Mucosa of rectum (tissue), 2 donors: ENCODE measurements at regions not wholly inside any gene's neighbourhood (a gene's known extent, or its start where the extent isn't known, plus 50 kb on each side); places are given as distances from the start of the nearest gene placed in this dataset.
"Not testable (repeated sequence)": the region's sequence is repeated elsewhere in the genome, so short reads cannot be mapped to it uniquely, and the experiment has no call there.

Experiments
- H3K27ac ChIP-seq, 2 donors: one replicate each; pipeline ENCODE4 v1.7.0; 2013; ENCODE audit warnings: inconsistent platforms in 2 of 2, low read depth in 2 of 2, low read length in 2 of 2
- H3K27me3 ChIP-seq, 2 donors: one replicate each; pipeline ENCODE4 v1.7.0; 2013; ENCODE audit warnings: low read length in 2 of 2; ENCODE audit not compliant: control insufficient read depth in 2 of 2, insufficient read depth in 2 of 2
- H3K36me3 ChIP-seq, 2 donors: one replicate each; pipeline ENCODE4 v1.7.0; 2013; ENCODE audit warnings: low read length in 2 of 2; ENCODE audit not compliant: control insufficient read depth in 2 of 2, insufficient read depth in 2 of 2
- H3K4me1 ChIP-seq, 2 donors: one replicate each; pipeline ENCODE4 v1.7.0; 2013; ENCODE audit warnings: low read length in 2 of 2, mild to moderate bottlenecking in 1 of 2; ENCODE audit not compliant: control insufficient read depth in 2 of 2, insufficient read depth in 2 of 2
- H3K4me3 ChIP-seq, 2 donors: one replicate each; pipeline ENCODE4 v1.7.0; 2013; ENCODE audit warnings: low read length in 2 of 2
- H3K9ac ChIP-seq, 2 donors: one replicate each; pipeline ENCODE4 v1.7.0; 2013; ENCODE audit warnings: low read length in 2 of 2, low read depth in 1 of 2, mild to moderate bottlenecking in 1 of 2
- H3K9me3 ChIP-seq, 2 donors: one replicate each; pipeline ENCODE4 v1.7.0; 2013; ENCODE audit warnings: low read length in 2 of 2; ENCODE audit not compliant: control insufficient read depth in 2 of 2
- donor health status: healthy.
- donor health status: Normal muscosa, but diverticular disease.

DNA sequence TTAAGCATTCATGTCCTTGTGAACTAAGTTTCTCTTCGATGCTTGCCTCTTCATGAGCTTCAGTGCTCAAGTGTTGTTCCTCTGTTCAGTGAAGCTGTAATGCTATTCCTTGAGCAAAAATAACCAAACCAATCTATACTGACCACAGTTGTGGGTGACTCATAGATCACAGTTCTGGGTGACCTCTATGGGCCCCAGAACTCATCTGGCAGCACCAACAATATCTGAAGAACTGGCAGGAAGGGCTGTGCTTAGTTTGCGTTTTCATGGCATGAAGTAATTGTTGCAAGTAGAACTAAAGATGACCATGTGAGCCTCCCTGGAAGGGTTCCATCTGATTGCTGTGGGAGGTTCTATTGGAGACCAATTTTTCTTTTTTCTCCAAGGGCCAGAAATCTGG, 106.2 kb downstream of the CCNG2 start:
- H3K4me1 ChIP-seq: no peaks in the 10 kb centered on the region
- no peaks in the 10 kb centered on the region for H3K36me3 ChIP-seq

DNA sequence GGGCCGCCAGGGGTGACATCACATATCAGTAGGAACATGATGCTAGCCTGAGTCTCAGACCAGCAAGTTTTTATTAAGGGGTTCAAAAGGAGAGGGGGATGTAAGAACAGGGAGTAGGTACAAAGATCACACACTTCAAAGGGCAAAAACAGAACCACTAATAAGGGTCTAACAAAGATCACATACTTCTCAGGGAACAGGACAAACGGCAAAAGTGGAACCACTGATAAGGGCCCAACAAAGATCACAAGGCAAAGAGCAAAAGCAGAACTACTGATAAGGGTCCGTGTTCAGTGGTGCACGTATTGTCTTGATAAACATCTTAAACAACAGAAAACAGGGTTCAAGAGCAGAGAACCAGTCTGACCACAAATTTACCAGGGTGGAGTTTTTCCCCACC, 107.0 kb downstream of the CCNG2 start:
- H3K36me3 ChIP-seq, H3K4me1 ChIP-seq, H3K9ac ChIP-seq, H3K4me3 ChIP-seq, H3K27me3 ChIP-seq, H3K27ac ChIP-seq, H3K9me3 ChIP-seq: not testable (repeated sequence)

More for the DNA sequence above, 106.2 kb downstream of the CCNG2 start:
- H3K9me3 ChIP-seq: no peaks in the 10 kb centered on the region
- H3K9ac ChIP-seq: no peak overlapping the region
- no peak overlapping the region for H3K27ac ChIP-seq
- H3K4me3 ChIP-seq: no peak overlapping the region
- peaks cover 0 to 2% of the 10 kb centered on the region in 2 donors for H3K27me3 ChIP-seq

DNA sequence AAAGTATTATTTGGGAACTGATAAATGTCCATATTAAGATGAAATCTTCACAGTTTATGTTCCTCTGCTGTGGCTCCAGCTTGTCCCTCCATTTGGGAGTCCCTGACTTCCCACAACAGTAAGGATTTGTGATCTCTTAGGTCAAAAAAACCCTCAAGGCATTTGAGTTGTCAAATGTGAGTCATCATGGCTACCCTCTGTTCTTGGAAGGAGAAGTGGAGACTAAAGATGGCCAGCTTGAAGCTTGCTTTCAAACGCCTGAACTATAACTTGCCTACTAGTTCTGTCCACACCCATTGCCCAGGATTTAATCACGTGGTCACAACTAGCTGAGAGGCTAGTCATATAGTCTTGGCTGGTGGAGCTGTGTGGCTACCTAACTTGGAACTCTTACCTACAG, 107.8 kb downstream of the CCNG2 start:
- Histone ChIP-seq H3K4me1 (no peaks in the 10 kb centered on the region), H3K36me3 (no peaks in the 10 kb centered on the region), H3K9me3 (no peaks in the 10 kb centered on the region), H3K9ac (no peak overlapping the region), H3K27ac (no peak overlapping the region), H3K27me3 (peaks cover 0 to 2% of the 10 kb centered on the region in 2 donors), H3K4me3 (no peak overlapping the region)

DNA sequence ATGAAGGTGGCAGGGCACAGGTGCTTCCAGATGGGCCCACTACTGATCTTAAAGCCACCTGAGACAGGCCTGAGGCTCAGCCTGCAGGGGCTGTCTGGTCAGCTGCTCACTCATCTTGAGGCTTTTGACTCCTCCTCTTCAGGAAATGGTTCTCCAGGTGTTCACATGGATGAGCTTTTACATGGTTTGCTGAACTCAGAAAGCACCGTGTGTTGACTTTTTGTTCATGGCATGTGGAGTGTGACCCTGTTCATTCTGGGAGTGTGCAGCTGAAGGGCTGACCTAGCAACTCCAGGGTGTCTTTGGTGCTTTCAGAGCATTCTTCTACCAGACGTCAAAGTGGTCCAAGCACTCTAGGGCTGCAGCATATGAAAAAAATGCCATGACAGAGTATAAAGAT, 111.1 kb downstream of the CCNG2 start:
- no peaks in the 10 kb centered on the region for H3K36me3 ChIP-seq
- no peaks in the 10 kb centered on the region for H3K9me3 ChIP-seq
- H3K27ac ChIP-seq: no peak overlapping the region
- no peak overlapping the region for H3K9ac ChIP-seq
- H3K27me3 ChIP-seq: peaks cover 0 to 2% of the 10 kb centered on the region in 2 donors
- no peak overlapping the region for H3K4me3 ChIP-seq
- no peaks in the 10 kb centered on the region for H3K4me1 ChIP-seq

DNA sequence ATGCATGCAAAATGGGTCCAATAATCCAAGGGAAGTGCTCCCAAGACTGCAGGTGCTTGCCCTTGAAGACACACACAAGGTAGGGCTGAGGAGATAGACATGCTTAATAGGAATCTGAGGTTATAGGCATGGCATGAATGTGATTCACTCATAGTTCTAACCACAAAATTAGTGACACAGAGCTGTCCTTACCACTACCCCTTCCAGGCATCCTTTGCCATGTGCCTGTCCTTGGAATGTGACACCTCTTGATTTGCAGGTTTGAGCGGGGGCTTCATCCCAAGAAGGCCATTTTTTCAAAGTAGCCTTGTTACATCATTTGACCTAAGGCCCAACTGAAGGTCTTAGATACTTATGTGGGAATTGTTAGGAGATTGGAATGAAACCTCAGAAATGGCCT, 112.5 kb downstream of the CCNG2 start:
- H3K27me3 ChIP-seq: peaks cover 0 to 2% of the 10 kb centered on the region in 2 donors

DNA sequence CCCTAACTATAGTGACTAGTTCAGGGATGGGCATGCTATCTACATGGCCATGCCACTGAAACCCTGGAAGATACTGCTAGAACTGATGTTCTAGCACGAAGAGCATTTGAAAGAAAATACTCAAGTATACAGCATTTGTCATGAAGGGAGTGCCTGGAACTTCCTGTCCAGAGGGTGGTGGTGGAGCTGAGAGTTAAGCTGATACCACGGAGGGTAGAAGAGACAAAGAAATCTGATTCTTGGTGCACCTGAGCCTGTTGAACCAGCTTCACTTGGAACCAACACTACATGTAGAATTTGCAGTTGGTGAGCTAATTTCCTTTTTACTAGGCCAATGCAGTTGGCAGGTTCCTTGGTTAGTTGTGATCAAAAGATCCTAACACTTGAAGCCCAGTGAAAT, 116.4 kb downstream of the CCNG2 start:
- H3K27me3 ChIP-seq: no peaks in the 10 kb centered on the region
- H3K4me3 ChIP-seq: no peak overlapping the region
- H3K9me3 ChIP-seq: no peaks in the 10 kb centered on the region
- no peak overlapping the region for H3K9ac ChIP-seq
- H3K36me3 ChIP-seq: no peaks in the 10 kb centered on the region
- no peaks in the 10 kb centered on the region for H3K4me1 ChIP-seq
- H3K27ac ChIP-seq: no peak overlapping the region

More for the DNA sequence above, 112.5 kb downstream of the CCNG2 start:
- no peaks in the 10 kb centered on the region for H3K36me3 ChIP-seq
- H3K9ac ChIP-seq: no peak overlapping the region
- H3K4me1 ChIP-seq: no peaks in the 10 kb centered on the region
- no peak overlapping the region for H3K4me3 ChIP-seq
- no peak overlapping the region for H3K27ac ChIP-seq
- no peaks in the 10 kb centered on the region for H3K9me3 ChIP-seq

DNA sequence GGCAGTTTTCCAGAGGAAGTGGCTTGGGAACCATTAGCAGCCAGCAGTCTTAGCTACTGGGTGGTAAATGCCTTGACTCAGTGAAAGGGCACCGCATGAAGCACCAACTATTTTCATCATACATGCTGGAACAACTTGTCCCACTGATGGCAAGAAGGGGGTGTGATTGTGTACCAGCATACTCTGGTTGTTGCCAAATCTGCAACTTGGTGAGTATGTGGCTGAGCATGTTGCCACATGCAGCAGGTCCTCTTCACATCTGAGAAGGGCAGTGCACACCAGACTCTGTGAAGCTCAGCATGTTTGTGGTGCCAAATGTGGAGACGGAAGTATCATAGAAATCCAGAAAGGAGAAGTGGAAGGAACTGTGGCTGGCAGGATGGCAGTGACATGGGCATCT, 122.1 kb downstream of the CCNG2 start:
- not testable (repeated sequence) for H3K9ac ChIP-seq, H3K36me3 ChIP-seq, H3K9me3 ChIP-seq, H3K27ac ChIP-seq, H3K4me1 ChIP-seq, H3K27me3 ChIP-seq, H3K4me3 ChIP-seq

DNA sequence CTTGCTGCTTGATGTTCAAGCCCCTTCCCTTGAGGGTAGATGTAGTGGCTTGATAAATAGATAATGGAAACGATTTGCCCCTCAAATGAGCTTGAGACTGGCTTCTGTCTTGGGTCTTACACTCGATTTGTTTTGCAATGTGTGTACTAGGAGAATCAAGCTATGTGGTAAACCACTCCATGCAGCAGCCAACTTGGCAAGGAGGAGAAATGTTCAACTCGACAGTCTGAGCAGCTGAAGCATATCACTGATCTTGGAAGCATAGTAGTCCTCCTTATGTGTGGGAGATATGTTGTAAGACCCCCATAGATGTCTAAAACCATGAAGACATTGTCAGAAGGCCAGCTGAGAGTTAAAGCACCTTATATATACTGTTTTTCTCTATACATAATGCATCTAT, 125.3 kb downstream of the CCNG2 start:
- no peak overlapping the region for H3K9ac ChIP-seq
- no peaks in the 10 kb centered on the region for H3K27me3 ChIP-seq
- no peak overlapping the region for H3K27ac ChIP-seq
- H3K36me3 ChIP-seq: no peaks in the 10 kb centered on the region
- H3K4me3 ChIP-seq: no peak overlapping the region
- no peaks in the 10 kb centered on the region for H3K4me1 ChIP-seq
- H3K9me3 ChIP-seq: no peaks in the 10 kb centered on the region

DNA sequence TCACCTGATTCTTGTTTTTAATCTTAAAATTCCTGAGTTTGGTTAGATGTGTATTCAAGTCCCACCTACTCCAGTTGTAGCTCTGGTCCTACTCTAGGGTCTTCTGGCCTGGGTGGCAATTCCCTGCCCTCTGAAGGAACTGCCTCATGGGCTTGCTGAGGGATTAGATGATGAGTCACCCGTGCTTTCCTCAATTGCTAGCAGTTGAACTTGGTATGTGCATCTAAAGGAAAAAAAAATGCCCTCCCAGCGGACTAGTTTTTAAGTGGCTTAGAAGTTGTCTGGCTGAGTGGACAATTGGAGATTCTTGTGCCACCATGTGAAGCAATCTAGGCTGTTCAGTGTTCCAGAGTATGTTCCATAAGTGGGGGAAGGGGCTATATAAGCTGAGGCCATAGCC, 127.0 kb downstream of the CCNG2 start:
- Histone ChIP-seq H3K4me1 (no peaks in the 10 kb centered on the region), H3K9me3 (no peaks in the 10 kb centered on the region), H3K27me3 (no peaks in the 10 kb centered on the region), H3K36me3 (no peaks in the 10 kb centered on the region), H3K4me3 (no peak overlapping the region), H3K9ac (no peak overlapping the region), H3K27ac (no peak overlapping the region)

DNA sequence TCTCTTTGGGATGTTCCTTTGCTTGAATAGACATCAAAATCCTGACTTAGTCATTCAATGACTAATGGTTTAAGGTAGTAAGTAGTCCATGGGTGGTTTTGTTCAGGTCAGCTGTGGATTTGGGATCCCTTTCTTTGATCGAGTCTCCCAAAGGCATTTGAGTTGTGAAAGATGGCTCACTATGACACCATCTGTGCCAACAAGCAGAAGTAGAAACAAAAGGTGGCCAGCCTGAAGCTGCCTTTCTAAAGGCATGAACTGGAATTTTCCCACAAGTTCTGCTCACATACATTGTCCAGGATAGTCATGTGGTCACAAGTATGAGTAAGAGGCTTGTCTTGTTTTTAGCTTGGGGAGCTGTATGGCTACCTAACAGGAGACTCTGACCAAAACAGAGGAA, 129.9 kb downstream of the CCNG2 start:
- no peak overlapping the region for H3K9ac ChIP-seq
- no peak overlapping the region for H3K27ac ChIP-seq
- H3K36me3 ChIP-seq: no peaks in the 10 kb centered on the region
- H3K9me3 ChIP-seq: no peaks in the 10 kb centered on the region
- no peaks in the 10 kb centered on the region for H3K27me3 ChIP-seq
- H3K4me1 ChIP-seq: no peaks in the 10 kb centered on the region
- H3K4me3 ChIP-seq: no peak overlapping the region

DNA sequence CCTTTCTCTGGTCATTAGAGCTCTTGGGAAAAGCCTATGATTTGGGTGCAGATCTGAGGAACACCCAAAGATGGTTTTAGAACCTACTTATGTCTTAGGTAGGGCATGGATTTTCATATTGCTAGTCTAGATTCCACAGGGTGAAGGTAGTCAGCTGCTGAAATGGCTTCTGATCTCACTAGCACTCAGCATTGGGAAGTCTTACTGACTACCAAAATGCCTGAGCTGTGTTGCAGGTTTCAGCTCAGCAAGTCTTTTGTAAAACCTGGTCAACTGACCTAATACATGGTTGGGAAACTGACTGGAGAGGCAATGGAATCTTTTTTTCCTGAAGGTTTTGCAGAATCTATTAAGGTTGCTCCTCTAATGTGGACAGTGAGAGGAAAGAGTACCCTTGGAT, 136.4 kb downstream of the CCNG2 start:
- no peak overlapping the region for H3K4me3 ChIP-seq
- no peaks in the 10 kb centered on the region for H3K36me3 ChIP-seq
- H3K9ac ChIP-seq: no peak overlapping the region
- H3K27ac ChIP-seq: no peak overlapping the region
- H3K27me3 ChIP-seq: no peaks in the 10 kb centered on the region
- no peaks in the 10 kb centered on the region for H3K4me1 ChIP-seq
- no peaks in the 10 kb centered on the region for H3K9me3 ChIP-seq
